H1 (cell line): ENCODE measurements at regions not wholly inside any gene's neighbourhood (a gene's known extent, or its start where the extent isn't known, plus 50 kb on each side); places are given as distances from the start of the nearest gene placed in this dataset.

Source experiments
- CHD1 ChIP-seq: IDR thresholded peaks from 2 replicates; pipeline ENCODE4 v1.6.1; 2012; ENCODE audit warnings: low read depth, low read length, improper control_type of control experiment
- EP300 ChIP-seq, 2 experiments: IDR thresholded peaks; 1 replicate in 1 of 2; 2 replicates in 1 of 2; pipeline ENCODE4 v1.6.1; 2011 to 2012; ENCODE audit warnings: low read depth in 2 of 2, low read length in 2 of 2, mild to moderate bottlenecking in 2 of 2, borderline replicate concordance in 1 of 2, inconsistent platforms in 1 of 2, moderate library complexity in 1 of 2
- JUND ChIP-seq: IDR thresholded peaks from 2 replicates; pipeline ENCODE4 v1.6.1; 2011; ENCODE audit warnings: mild to moderate bottlenecking, improper control_type of control experiment, low read length
- POLR2A ChIP-seq, 2 experiments: IDR thresholded peaks; 1 replicate in 1 of 2; 2 replicates in 1 of 2; pipeline ENCODE4 v1.6.1; 2011; ENCODE audit warnings: low read depth in 2 of 2, low read length in 2 of 2, mild to moderate bottlenecking in 2 of 2; ENCODE audit errors: control extremely low read depth in 1 of 2
- RNF2 ChIP-seq: fragments of 200-900, 300-1000 bp; sonication (generic); IDR thresholded peaks from 2 replicates; pipeline ENCODE4 v1.7.1; 2016; ENCODE audit warnings: borderline replicate concordance, low read depth, mild to moderate bottlenecking, antibody characterized with exemption, low read length; ENCODE audit not compliant: poor library complexity, severe bottlenecking; ENCODE audit errors: missing control alignments
- SIRT6 ChIP-seq: IDR thresholded peaks from one replicate; pipeline ENCODE4 v1.7.1; 2012; ENCODE audit warnings: low read length, inconsistent platforms
- SIX5 ChIP-seq: IDR thresholded peaks from 2 replicates; pipeline ENCODE4 v1.6.1; 2011; ENCODE audit warnings: mild to moderate bottlenecking, low read depth, low read length
- TF ChIP-seq, protein P1 (sequence below): fragments of 300-600 bp; sonication (generic); IDR thresholded peaks from 2 replicates; pipeline ENCODE4 v1.7.1; 2012; ENCODE audit warnings: low read length, moderate library complexity, mild to moderate bottlenecking, inconsistent platforms; ENCODE audit not compliant: insufficient replicate concordance

- TF ChIP-seq, protein P1, sequence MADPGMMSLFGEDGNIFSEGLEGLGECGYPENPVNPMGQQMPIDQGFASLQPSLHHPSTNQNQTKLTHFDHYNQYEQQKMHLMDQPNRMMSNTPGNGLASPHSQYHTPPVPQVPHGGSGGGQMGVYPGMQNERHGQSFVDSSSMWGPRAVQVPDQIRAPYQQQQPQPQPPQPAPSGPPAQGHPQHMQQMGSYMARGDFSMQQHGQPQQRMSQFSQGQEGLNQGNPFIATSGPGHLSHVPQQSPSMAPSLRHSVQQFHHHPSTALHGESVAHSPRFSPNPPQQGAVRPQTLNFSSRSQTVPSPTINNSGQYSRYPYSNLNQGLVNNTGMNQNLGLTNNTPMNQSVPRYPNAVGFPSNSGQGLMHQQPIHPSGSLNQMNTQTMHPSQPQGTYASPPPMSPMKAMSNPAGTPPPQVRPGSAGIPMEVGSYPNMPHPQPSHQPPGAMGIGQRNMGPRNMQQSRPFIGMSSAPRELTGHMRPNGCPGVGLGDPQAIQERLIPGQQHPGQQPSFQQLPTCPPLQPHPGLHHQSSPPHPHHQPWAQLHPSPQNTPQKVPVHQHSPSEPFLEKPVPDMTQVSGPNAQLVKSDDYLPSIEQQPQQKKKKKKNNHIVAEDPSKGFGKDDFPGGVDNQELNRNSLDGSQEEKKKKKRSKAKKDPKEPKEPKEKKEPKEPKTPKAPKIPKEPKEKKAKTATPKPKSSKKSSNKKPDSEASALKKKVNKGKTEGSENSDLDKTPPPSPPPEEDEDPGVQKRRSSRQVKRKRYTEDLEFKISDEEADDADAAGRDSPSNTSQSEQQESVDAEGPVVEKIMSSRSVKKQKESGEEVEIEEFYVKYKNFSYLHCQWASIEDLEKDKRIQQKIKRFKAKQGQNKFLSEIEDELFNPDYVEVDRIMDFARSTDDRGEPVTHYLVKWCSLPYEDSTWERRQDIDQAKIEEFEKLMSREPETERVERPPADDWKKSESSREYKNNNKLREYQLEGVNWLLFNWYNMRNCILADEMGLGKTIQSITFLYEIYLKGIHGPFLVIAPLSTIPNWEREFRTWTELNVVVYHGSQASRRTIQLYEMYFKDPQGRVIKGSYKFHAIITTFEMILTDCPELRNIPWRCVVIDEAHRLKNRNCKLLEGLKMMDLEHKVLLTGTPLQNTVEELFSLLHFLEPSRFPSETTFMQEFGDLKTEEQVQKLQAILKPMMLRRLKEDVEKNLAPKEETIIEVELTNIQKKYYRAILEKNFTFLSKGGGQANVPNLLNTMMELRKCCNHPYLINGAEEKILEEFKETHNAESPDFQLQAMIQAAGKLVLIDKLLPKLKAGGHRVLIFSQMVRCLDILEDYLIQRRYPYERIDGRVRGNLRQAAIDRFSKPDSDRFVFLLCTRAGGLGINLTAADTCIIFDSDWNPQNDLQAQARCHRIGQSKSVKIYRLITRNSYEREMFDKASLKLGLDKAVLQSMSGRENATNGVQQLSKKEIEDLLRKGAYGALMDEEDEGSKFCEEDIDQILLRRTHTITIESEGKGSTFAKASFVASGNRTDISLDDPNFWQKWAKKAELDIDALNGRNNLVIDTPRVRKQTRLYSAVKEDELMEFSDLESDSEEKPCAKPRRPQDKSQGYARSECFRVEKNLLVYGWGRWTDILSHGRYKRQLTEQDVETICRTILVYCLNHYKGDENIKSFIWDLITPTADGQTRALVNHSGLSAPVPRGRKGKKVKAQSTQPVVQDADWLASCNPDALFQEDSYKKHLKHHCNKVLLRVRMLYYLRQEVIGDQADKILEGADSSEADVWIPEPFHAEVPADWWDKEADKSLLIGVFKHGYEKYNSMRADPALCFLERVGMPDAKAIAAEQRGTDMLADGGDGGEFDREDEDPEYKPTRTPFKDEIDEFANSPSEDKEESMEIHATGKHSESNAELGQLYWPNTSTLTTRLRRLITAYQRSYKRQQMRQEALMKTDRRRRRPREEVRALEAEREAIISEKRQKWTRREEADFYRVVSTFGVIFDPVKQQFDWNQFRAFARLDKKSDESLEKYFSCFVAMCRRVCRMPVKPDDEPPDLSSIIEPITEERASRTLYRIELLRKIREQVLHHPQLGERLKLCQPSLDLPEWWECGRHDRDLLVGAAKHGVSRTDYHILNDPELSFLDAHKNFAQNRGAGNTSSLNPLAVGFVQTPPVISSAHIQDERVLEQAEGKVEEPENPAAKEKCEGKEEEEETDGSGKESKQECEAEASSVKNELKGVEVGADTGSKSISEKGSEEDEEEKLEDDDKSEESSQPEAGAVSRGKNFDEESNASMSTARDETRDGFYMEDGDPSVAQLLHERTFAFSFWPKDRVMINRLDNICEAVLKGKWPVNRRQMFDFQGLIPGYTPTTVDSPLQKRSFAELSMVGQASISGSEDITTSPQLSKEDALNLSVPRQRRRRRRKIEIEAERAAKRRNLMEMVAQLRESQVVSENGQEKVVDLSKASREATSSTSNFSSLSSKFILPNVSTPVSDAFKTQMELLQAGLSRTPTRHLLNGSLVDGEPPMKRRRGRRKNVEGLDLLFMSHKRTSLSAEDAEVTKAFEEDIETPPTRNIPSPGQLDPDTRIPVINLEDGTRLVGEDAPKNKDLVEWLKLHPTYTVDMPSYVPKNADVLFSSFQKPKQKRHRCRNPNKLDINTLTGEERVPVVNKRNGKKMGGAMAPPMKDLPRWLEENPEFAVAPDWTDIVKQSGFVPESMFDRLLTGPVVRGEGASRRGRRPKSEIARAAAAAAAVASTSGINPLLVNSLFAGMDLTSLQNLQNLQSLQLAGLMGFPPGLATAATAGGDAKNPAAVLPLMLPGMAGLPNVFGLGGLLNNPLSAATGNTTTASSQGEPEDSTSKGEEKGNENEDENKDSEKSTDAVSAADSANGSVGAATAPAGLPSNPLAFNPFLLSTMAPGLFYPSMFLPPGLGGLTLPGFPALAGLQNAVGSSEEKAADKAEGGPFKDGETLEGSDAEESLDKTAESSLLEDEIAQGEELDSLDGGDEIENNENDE: no peak
- TF ChIP-seq CHD1 (no peak), POLR2A (IDR thresholded peaks at IDR 0.05; ENCODE audit: control extremely low read depth in 1 of 2, low read depth in 2 of 2, low read length in 2 of 2) (no peak), EP300 (IDR thresholded peaks at IDR 0.05; ENCODE audit: borderline replicate concordance in 1 of 2, low read depth in 2 of 2, low read length in 2 of 2) (no peak), SIRT6 (no peak), SIX5 (no peak), RNF2 (no peak), JUND (no peak)
Measured at GRCh38 chr14:97517566-97518234, 720.5 kb downstream of the VRK1 start (continued).
